Testis (tissue), 2 donors: ENCODE measurements at regions not wholly inside any gene's neighbourhood (a gene's known extent, or its start where the extent isn't known, plus 50 kb on each side); places are given as distances from the start of the nearest gene placed in this dataset.

Experiments
- DNase-seq: peaks from one replicate; pipeline ENCODE4 v3.0.0-alpha.2; 2019
- H3K27ac ChIP-seq, 2 donors: fragments of 200-600 bp; sonication (generic); one replicate each; pipeline ENCODE4 v1.5.1; 2019
- H3K27me3 ChIP-seq: fragments of 200-600 bp; sonication (generic); one replicate; pipeline ENCODE4 v1.5.1; 2019
- H3K36me3 ChIP-seq: fragments of 200-600 bp; sonication (generic); one replicate; pipeline ENCODE4 v1.5.1; 2017; ENCODE audit warnings: low read depth; ENCODE audit errors: missing control alignments
- H3K4me1 ChIP-seq: fragments of 200-600 bp; sonication (generic); one replicate; pipeline ENCODE4 v1.5.1; 2019
- H3K4me3 ChIP-seq, 2 donors: fragments of 200-600 bp; sonication (generic); one replicate each; pipeline ENCODE4 v1.5.1; 2017 to 2019
- H3K9me3 ChIP-seq: fragments of 200-600 bp; sonication (generic); one replicate; pipeline ENCODE4 v1.5.1; 2017
- POLR2A ChIP-seq: fragments of 450-650 bp; IDR thresholded peaks from one replicate; pipeline ENCODE4 v1.6.1; 2017; ENCODE audit warnings: antibody characterized with exemption, mild to moderate bottlenecking, moderate library complexity
- WGBS, 2 donors: methylation state at CpG; one replicate each; pipeline ENCODE4 v1.1.5; 2018; 5-methylcytosine and 5-hydroxymethylcytosine counted together
- intact Hi-C: fragments of 100-400 bp; cut with DNase I; formaldehyde crosslinking; loops from one replicate; pipeline ENCODE4 v1.15.1; 2023; ENCODE audit warnings: low total_unique reads
- TF ChIP-seq, protein P1 (sequence below), 3 experiments: fragments of 450-650 bp in 2 of 3; fragments of 200-600 bp in 1 of 3; sonication (generic) in 1 of 3; IDR thresholded peaks; one replicate each; pipeline ENCODE4 v1.5.1; 2016 to 2019; ENCODE audit warnings: antibody characterized with exemption in 3 of 3, mild to moderate bottlenecking in 2 of 3, moderate library complexity in 1 of 3

GRCh38 chr12:92089559-92089958, 56.1 kb downstream of the BTG1 start:
- no peak for DNase-seq
- Histone ChIP-seq H3K27me3 (no peaks in the 10 kb centered on the region), H3K36me3 (no peaks in the 10 kb centered on the region), H3K4me3 (no peak overlapping the region), H3K27ac (no peak overlapping the region), H3K4me1 (no peaks in the 10 kb centered on the region), H3K9me3 (no peaks in the 10 kb centered on the region)
- TF ChIP-seq, protein P1, sequence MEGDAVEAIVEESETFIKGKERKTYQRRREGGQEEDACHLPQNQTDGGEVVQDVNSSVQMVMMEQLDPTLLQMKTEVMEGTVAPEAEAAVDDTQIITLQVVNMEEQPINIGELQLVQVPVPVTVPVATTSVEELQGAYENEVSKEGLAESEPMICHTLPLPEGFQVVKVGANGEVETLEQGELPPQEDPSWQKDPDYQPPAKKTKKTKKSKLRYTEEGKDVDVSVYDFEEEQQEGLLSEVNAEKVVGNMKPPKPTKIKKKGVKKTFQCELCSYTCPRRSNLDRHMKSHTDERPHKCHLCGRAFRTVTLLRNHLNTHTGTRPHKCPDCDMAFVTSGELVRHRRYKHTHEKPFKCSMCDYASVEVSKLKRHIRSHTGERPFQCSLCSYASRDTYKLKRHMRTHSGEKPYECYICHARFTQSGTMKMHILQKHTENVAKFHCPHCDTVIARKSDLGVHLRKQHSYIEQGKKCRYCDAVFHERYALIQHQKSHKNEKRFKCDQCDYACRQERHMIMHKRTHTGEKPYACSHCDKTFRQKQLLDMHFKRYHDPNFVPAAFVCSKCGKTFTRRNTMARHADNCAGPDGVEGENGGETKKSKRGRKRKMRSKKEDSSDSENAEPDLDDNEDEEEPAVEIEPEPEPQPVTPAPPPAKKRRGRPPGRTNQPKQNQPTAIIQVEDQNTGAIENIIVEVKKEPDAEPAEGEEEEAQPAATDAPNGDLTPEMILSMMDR (IDR thresholded peaks at IDR 0.05), result no peak
- TF ChIP-seq POLR2A, result no peak
- intact Hi-C loops, result no loop called here

- Histone ChIP-seq H3K4me3 (no peak overlapping the region), H3K36me3 (no peaks in the 10 kb centered on the region), H3K4me1 (no peaks in the 10 kb centered on the region), H3K27ac (no peak overlapping the region), H3K27me3 (no peaks in the 10 kb centered on the region), H3K9me3 (no peaks in the 10 kb centered on the region)
- intact Hi-C loops, result no loop called here
- no peak for DNase-seq
- 46 to 62% methylated on average over 2 of the region's 2 CpGs for WGBS, 2 donors
- TF ChIP-seq POLR2A, result no peak
- TF ChIP-seq, protein P1 (IDR thresholded peaks at IDR 0.05), result no peak
Observed at GRCh38 chr12:92088805-92089204, 56.8 kb downstream of the BTG1 start.

DNA sequence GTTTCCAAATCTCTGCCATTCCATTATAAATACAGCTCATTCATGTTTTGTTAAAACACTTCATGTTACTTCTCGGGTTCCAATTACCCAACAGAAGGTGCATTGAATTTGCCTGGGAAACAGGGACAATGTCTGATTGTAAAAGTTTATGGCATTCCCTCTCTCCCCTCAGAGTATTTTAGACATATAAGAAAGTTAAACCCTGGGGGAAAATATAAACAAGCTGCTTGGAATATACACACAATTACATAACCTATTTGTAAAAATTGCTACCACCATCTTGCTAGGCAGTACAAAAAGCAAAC, 60.0 kb downstream of the BTG1 start:
- Histone ChIP-seq H3K27ac (no peak overlapping the region), H3K4me3 (no peak overlapping the region), H3K27me3 (no peaks in the 10 kb centered on the region), H3K4me1 (no peaks in the 10 kb centered on the region), H3K36me3 (no peaks in the 10 kb centered on the region), H3K9me3 (no peaks in the 10 kb centered on the region)
- 91 to 97% methylated on average over 1 of the region's 1 CpG for WGBS, 2 donors
- no peak for DNase-seq
- intact Hi-C loops, result no loop called here
- TF ChIP-seq, protein P1 (IDR thresholded peaks at IDR 0.05), result no peak
- TF ChIP-seq POLR2A, result no peak

- Histone ChIP-seq H3K27me3 (no peaks in the 10 kb centered on the region), H3K9me3 (no peaks in the 10 kb centered on the region), H3K27ac (no peak overlapping the region), H3K4me3 (no peak overlapping the region), H3K4me1 (no peaks in the 10 kb centered on the region), H3K36me3 (no peaks in the 10 kb centered on the region)
- intact Hi-C loops, result no loop called here
- no peak for TF ChIP-seq POLR2A
- TF ChIP-seq, protein P1 (IDR thresholded peaks at IDR 0.05), result no peak
- DNase-seq, result no peak
- 86 to 91% methylated on average over 3 of the region's 3 CpGs for WGBS, 2 donors
Observed at GRCh38 chr12:92085040-92085735, 60.5 kb downstream of the BTG1 start.

GRCh38 chr12:92080911-92081285, 64.7 kb downstream of the BTG1 start:
- intact Hi-C loops, result no loop called here
- no peaks in the 10 kb centered on the region for H3K36me3 ChIP-seq
- no peak for TF ChIP-seq POLR2A
- TF ChIP-seq, protein P1 (IDR thresholded peaks at IDR 0.05), result no peak
- H3K27me3 ChIP-seq, result no peaks in the 10 kb centered on the region
- no peaks in the 10 kb centered on the region for H3K9me3 ChIP-seq
- peaks cover 5% of the 10 kb centered on the region for H3K4me1 ChIP-seq
- no peak overlapping the region for H3K27ac ChIP-seq
- H3K4me3 ChIP-seq, result no peak overlapping the region
- DNase-seq, result no peak
- 92 to 97% methylated on average over 3 of the region's 3 CpGs for WGBS, 2 donors
